OCI-LY7 (cell line): ENCODE measurements at regions not wholly inside any gene's neighbourhood (a gene's known extent, or its start where the extent isn't known, plus 50 kb on each side); places are given as distances from the start of the nearest gene placed in this dataset.

ENCODE experiments used
- BruUV-seq: library from RNA; stranded (reverse); fragments of 400-500 nt; replicated peaks from 2 replicates; lab custom pipeline; 2021; lab: Mats Ljungman, UMichigan
- CTCF ChIA-PET: fragments of 300-600 bp; sonication (Branson Sonifier 250); formaldehyde crosslinking; loops from one replicate; lab custom pipeline; 2022; ENCODE audit warnings: antibody characterized with exemption; ENCODE audit not compliant: unreplicated experiment; lab: Charles Lee
- POLR2A ChIA-PET: fragments of 300-600 bp; sonication (Branson Sonifier 250); formaldehyde crosslinking; loops from one replicate; lab custom pipeline; 2022; ENCODE audit warnings: antibody characterized with exemption; lab: Charles Lee
- DNase-seq: peaks from one replicate; pipeline ENCODE4 v3.0.0-alpha.2; 2015; ENCODE audit warnings: low spot score
- H2AFZ ChIP-seq: fragments of 200-600 bp; sonication (generic), shearing (Covaris generic); 2 replicates; pipeline ENCODE4 v1.6.1; 2014; ENCODE audit warnings: mild to moderate bottlenecking, antibody characterized with exemption, low read length, moderate library complexity
- H3K27ac ChIP-seq: fragments of 200-600 bp; sonication (generic); 2 replicates; pipeline ENCODE4 v1.5.1; 2014; ENCODE audit warnings: mixed run types, low read depth, mild to moderate bottlenecking, moderate library complexity, low read length, inconsistent platforms; ENCODE audit not compliant: poor library complexity, severe bottlenecking
- H3K36me3 ChIP-seq: fragments of 200-600 bp; sonication (generic); 2 replicates; pipeline ENCODE4 v1.6.1; 2014; ENCODE audit warnings: mild to moderate bottlenecking, antibody characterized with exemption, low read length, moderate library complexity, mixed read lengths; ENCODE audit not compliant: insufficient read depth
- H3K4me1 ChIP-seq: fragments of 200-600 bp; sonication (generic); 2 replicates; pipeline ENCODE4 v1.5.1; 2014; ENCODE audit warnings: mild to moderate bottlenecking, low read length; ENCODE audit not compliant: insufficient read depth, poor library complexity, severe bottlenecking
- H3K4me2 ChIP-seq: fragments of 200-600 bp; sonication (generic); 2 replicates; pipeline ENCODE4 v1.6.1; 2014; ENCODE audit warnings: mild to moderate bottlenecking, low read length
- H3K4me3 ChIP-seq: fragments of 200-600 bp; sonication (generic); 2 replicates; pipeline ENCODE4 v1.5.1; 2014; ENCODE audit warnings: mild to moderate bottlenecking, low read depth, low read length; ENCODE audit not compliant: poor library complexity, severe bottlenecking
- H3K79me2 ChIP-seq: fragments of 200-600 bp; sonication (generic); 2 replicates; pipeline ENCODE4 v1.6.1; 2016; ENCODE audit warnings: low read depth, mild to moderate bottlenecking, low read length, moderate library complexity, mixed read lengths; ENCODE audit not compliant: insufficient read depth
- H3K9me2 ChIP-seq: fragments of 200-600 bp; sonication (generic); 2 replicates; pipeline ENCODE4 v1.6.1; 2016; ENCODE audit warnings: mild to moderate bottlenecking, low read length, mixed read lengths; ENCODE audit not compliant: insufficient read depth
- H3K9me3 ChIP-seq: fragments of 200-600 bp; sonication (generic); 2 replicates; pipeline ENCODE4 v1.6.1; 2014; ENCODE audit warnings: mild to moderate bottlenecking, mixed run types, low read length, mixed read lengths
- H4K20me1 ChIP-seq: fragments of 200-600 bp; sonication (generic); 2 replicates; pipeline ENCODE4 v1.6.1; 2014; ENCODE audit warnings: mild to moderate bottlenecking, antibody characterized with exemption, low read length, moderate library complexity, mixed read lengths; ENCODE audit not compliant: insufficient read depth
- EZH2phosphoT487 ChIP-seq: fragments of 200-600 bp; sonication (generic); IDR thresholded peaks from 2 replicates; pipeline ENCODE4 v1.6.1; 2018; ENCODE audit warnings: low read depth, borderline replicate concordance, mild to moderate bottlenecking, mixed run types, antibody characterized with exemption, low read length, moderate library complexity, mixed read lengths
- intact Hi-C: fragments of 100-400 bp; cut with micrococcal nuclease; formaldehyde crosslinking; loops from one replicate; pipeline ENCODE4 v1.10.0; 2022; ENCODE audit not compliant: unreplicated experiment
- TF ChIP-seq, protein P1 (sequence below): fragments of 200-600 bp; sonication (generic); conservative IDR thresholded peaks from 2 replicates; pipeline ENCODE4 v1.5.1; 2014; ENCODE audit warnings: mild to moderate bottlenecking, antibody characterized with exemption, low read length, moderate library complexity, mixed read lengths

DNA sequence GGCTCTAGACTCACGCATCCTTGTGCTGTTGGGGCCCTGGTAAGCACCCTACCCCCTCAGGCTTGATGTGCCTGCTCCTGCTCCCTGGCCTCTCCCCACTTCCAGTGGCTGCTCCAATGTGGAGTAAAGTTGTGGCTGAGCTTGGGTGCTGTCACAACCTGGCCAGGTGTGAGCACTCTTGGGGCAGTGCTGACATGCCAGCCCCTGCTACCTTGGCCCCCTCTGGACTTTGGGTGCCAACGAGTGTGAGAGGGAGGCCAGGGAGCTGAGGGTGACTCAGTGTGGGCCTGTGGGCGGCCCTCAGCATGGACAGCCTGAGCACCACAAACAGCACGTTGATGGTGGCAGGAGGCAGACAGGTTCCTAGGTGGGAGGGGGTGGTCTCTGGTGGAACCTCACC lies 870.2 kb upstream of the C9orf72 start:
- no peak overlapping the region for H2AFZ ChIP-seq
- no peaks in the 10 kb centered on the region for H3K9me3 ChIP-seq
- no peaks in the 10 kb centered on the region for H3K4me1 ChIP-seq
- no peak overlapping the region for H3K4me3 ChIP-seq
- H3K79me2 ChIP-seq, result no peaks in the 10 kb centered on the region
- H4K20me1 ChIP-seq, result no peaks in the 10 kb centered on the region
- TF ChIP-seq EZH2phosphoT487, result no peak
- TF ChIP-seq, protein P1, sequence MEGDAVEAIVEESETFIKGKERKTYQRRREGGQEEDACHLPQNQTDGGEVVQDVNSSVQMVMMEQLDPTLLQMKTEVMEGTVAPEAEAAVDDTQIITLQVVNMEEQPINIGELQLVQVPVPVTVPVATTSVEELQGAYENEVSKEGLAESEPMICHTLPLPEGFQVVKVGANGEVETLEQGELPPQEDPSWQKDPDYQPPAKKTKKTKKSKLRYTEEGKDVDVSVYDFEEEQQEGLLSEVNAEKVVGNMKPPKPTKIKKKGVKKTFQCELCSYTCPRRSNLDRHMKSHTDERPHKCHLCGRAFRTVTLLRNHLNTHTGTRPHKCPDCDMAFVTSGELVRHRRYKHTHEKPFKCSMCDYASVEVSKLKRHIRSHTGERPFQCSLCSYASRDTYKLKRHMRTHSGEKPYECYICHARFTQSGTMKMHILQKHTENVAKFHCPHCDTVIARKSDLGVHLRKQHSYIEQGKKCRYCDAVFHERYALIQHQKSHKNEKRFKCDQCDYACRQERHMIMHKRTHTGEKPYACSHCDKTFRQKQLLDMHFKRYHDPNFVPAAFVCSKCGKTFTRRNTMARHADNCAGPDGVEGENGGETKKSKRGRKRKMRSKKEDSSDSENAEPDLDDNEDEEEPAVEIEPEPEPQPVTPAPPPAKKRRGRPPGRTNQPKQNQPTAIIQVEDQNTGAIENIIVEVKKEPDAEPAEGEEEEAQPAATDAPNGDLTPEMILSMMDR, result no peak
- DNase-seq, result no peak
- ChIA-PET CTCF (no interaction called here), POLR2A (interaction anchor here (0.6 kb wide), 1 partner anchor 334 kb away, joined by 3 read pairs; no protein-coding TSS in a partner anchor)
- no TSS peak for BruUV-seq
- H3K4me2 ChIP-seq, result no peak overlapping the region
- no peaks in the 10 kb centered on the region for H3K36me3 ChIP-seq
- no peak overlapping the region for H3K27ac ChIP-seq
- intact Hi-C loops, result no loop called here
- no peaks in the 10 kb centered on the region for H3K9me2 ChIP-seq

GRCh38 chr9:28444637-28445036 lies 871.4 kb upstream of the C9orf72 start:
- H3K79me2 ChIP-seq, result no peaks in the 10 kb centered on the region
- ChIA-PET POLR2A (interaction anchor here (0.6 kb wide), 1 partner anchor 1069 kb away, joined by 3 read pairs; no protein-coding TSS in a partner anchor), CTCF (no interaction called here)
- no peak overlapping the region for H2AFZ ChIP-seq
- H3K9me2 ChIP-seq, result no peaks in the 10 kb centered on the region
- TF ChIP-seq EZH2phosphoT487, result no peak
- TF ChIP-seq, protein P1, result no peak
- no peak for DNase-seq
- H4K20me1 ChIP-seq, result no peaks in the 10 kb centered on the region
- H3K36me3 ChIP-seq, result no peaks in the 10 kb centered on the region
- no peak overlapping the region for H3K27ac ChIP-seq
- no TSS peak for BruUV-seq
- intact Hi-C loops, result no loop called here
- no peaks in the 10 kb centered on the region for H3K4me1 ChIP-seq
- no peaks in the 10 kb centered on the region for H3K9me3 ChIP-seq
- no peak overlapping the region for H3K4me2 ChIP-seq
- H3K4me3 ChIP-seq, result no peak overlapping the region

GRCh38 chr9:28445211-28445610 lies 871.9 kb upstream of the C9orf72 start:
- H3K4me1 ChIP-seq, result no peaks in the 10 kb centered on the region
- intact Hi-C loops, result no loop called here
- no peaks in the 10 kb centered on the region for H3K9me2 ChIP-seq
- no peak overlapping the region for H3K4me3 ChIP-seq
- POLR2A ChIA-PET, result no interaction called here
- H3K36me3 ChIP-seq, result no peaks in the 10 kb centered on the region
- TF ChIP-seq, protein P1, result no peak
- no peak for TF ChIP-seq EZH2phosphoT487
- no peak overlapping the region for H3K27ac ChIP-seq
- CTCF ChIA-PET, result no interaction called here
- no peak for DNase-seq
- no peak overlapping the region for H2AFZ ChIP-seq
- H3K79me2 ChIP-seq, result no peaks in the 10 kb centered on the region
- no peaks in the 10 kb centered on the region for H3K9me3 ChIP-seq
- BruUV-seq, result no TSS peak
- H4K20me1 ChIP-seq, result no peaks in the 10 kb centered on the region
- H3K4me2 ChIP-seq, result no peak overlapping the region
